Lower leg skin (tissue), 4 donors: ENCODE measurements at regions not wholly inside any gene's neighbourhood (a gene's known extent, or its start where the extent isn't known, plus 50 kb on each side); places are given as distances from the start of the nearest gene placed in this dataset.

Experiments used
- DNase-seq, 2 donors: peaks; one replicate each; pipeline ENCODE4 v3.0.0-alpha.2; 2019; ENCODE audit warnings: low spot score in 2 of 2
- H3K4me3 ChIP-seq: fragments of 200-600 bp; sonication (generic); 2 replicates; pipeline ENCODE4 v1.5.1; 2017; ENCODE audit warnings: mild to moderate bottlenecking, low read depth; ENCODE audit not compliant: poor library complexity, severe bottlenecking
- CTCF ChIP-seq, 3 donors: fragments of 450-650 bp; IDR thresholded peaks; one replicate each; pipeline ENCODE4 v1.5.1; 2016; ENCODE audit warnings: antibody characterized with exemption in 3 of 3, mild to moderate bottlenecking in 3 of 3, moderate library complexity in 2 of 3
- POLR2A ChIP-seq, 2 donors: fragments of 450-650 bp; IDR thresholded peaks; one replicate each; pipeline ENCODE4 v1.6.1; 2016 to 2017; ENCODE audit warnings: antibody characterized with exemption in 2 of 2, mild to moderate bottlenecking in 1 of 2, moderate library complexity in 1 of 2
- WGBS, 2 donors: methylation state at CpG; one replicate each; pipeline ENCODE4 v1.1.5; 2018; 5-methylcytosine and 5-hydroxymethylcytosine counted together
- intact Hi-C: fragments of 100-400 bp; cut with DNase I; formaldehyde crosslinking; loops from one replicate; pipeline ENCODE4 v1.15.0; 2023; ENCODE audit warnings: low total_unique reads

- intact Hi-C loops = no loop called here
- 42 to 56% methylated on average over 7 of the region's 7 CpGs for whole genome bisulfite sequencing, 2 donors
- DNase-seq = no peak
- H3K4me3 ChIP-seq = no peak overlapping the region
- TF ChIP-seq POLR2A (IDR thresholded peaks at IDR 0.05) (no peak), CTCF (IDR thresholded peaks at IDR 0.05) (no peak)
These were observed 145.3 kb downstream of the RPS24 start for GRCh38 chr10:78178940-78179339.

GRCh38 chr10:78179886-78180705, 146.4 kb downstream of the RPS24 start:
- no peak for TF ChIP-seq CTCF (IDR thresholded peaks at IDR 0.05)
- TF ChIP-seq POLR2A (IDR thresholded peaks at IDR 0.05) = no peak
- WGBS, 2 donors = 55 to 74% methylated on average over 22 of the region's 22 CpGs
- no peak overlapping the region for H3K4me3 ChIP-seq
- intact Hi-C loops = no loop called here
- no peak for DNase-seq

- no peak for TF ChIP-seq POLR2A (IDR thresholded peaks at IDR 0.05)
- no peak for TF ChIP-seq CTCF (IDR thresholded peaks at IDR 0.05)
- intact Hi-C loops = no loop called here
- H3K4me3 ChIP-seq = no peak overlapping the region
- 67 to 72% methylated on average over 6 of the region's 6 CpGs for WGBS, 2 donors
- no peak for DNase-seq
These were observed 147.9 kb downstream of the RPS24 start for GRCh38 chr10:78181381-78182055.

- no peak for DNase-seq
- intact Hi-C loops = no loop called here
- H3K4me3 ChIP-seq = no peak overlapping the region
- TF ChIP-seq POLR2A (IDR thresholded peaks at IDR 0.05) (no peak), CTCF (IDR thresholded peaks at IDR 0.05) (no peak)
- WGBS, 2 donors = 100% methylated on average over 1 of the region's 1 CpG
These were observed 149.2 kb downstream of the RPS24 start for GRCh38 chr10:78182841-78183240.

- H3K4me3 ChIP-seq = no peak overlapping the region
- DNase-seq = no peak
- TF ChIP-seq POLR2A (IDR thresholded peaks at IDR 0.05) (no peak), CTCF (IDR thresholded peaks at IDR 0.05) (no peak)
- WGBS, 2 donors = 89 to 90% methylated on average over 19 of the region's 19 CpGs
- intact Hi-C loops = no loop called here
These were observed 151.4 kb downstream of the RPS24 start for GRCh38 chr10:78184851-78185692.
